Gastroesophageal sphincter (tissue), 4 donors: ENCODE measurements at regions not wholly inside any gene's neighbourhood (a gene's known extent, or its start where the extent isn't known, plus 50 kb on each side); places are given as distances from the start of the nearest gene placed in this dataset.
A peak's percentile ranks its signal among the peaks of the same experiment; 100 is the strongest.

ENCODE experiments used
- ATAC-seq: fragments of 150-250 bp; one replicate; pipeline ENCODE4 v1.9.1; 2016; ENCODE audit warnings: mild to moderate bottlenecking, moderate library complexity
- H3K27ac ChIP-seq, 4 donors: fragments of 200-600 bp; sonication (generic) in 3 of 4; 1 replicate in 3 of 4; 2 replicates in 1 of 4; pipeline ENCODE4 v1.5.1; 2016 to 2019
- H3K27me3 ChIP-seq: fragments of 200-600 bp; sonication (generic); one replicate; pipeline ENCODE4 v1.5.1; 2019
- H3K36me3 ChIP-seq, 2 donors: fragments of 200-600 bp; sonication (generic); one replicate each; pipeline ENCODE4 v1.5.1; 2019; ENCODE audit warnings: control low read depth in 1 of 2
- H3K4me1 ChIP-seq, 3 donors: fragments of 200-600 bp; sonication (generic); 1 replicate in 2 of 3; 2 replicates in 1 of 3; pipeline ENCODE4 v1.5.1; 2016 to 2019; ENCODE audit warnings: control low read depth in 2 of 3
- H3K4me3 ChIP-seq, 2 donors: fragments of 200-600 bp; sonication (generic); one replicate each; pipeline ENCODE4 v1.5.1; 2019; ENCODE audit warnings: mild to moderate bottlenecking in 1 of 2, moderate library complexity in 1 of 2
- H3K9me3 ChIP-seq, 3 donors: fragments of 200-600 bp; sonication (generic); one replicate each; pipeline ENCODE4 v1.5.1; 2017 to 2019; ENCODE audit warnings: control low read depth in 2 of 3
- EP300 ChIP-seq: sonication (generic); formaldehyde crosslinking; IDR thresholded peaks from one replicate; pipeline ENCODE4 v1.6.1; 2017; ENCODE audit warnings: antibody characterized with exemption, mild to moderate bottlenecking
- POLR2A ChIP-seq, 2 donors: fragments of 450-650 bp; IDR thresholded peaks; one replicate each; pipeline ENCODE4 v1.6.1; 2017; ENCODE audit warnings: antibody characterized with exemption in 2 of 2, mild to moderate bottlenecking in 2 of 2, moderate library complexity in 1 of 2
- POLR2AphosphoS5 ChIP-seq: sonication (generic); formaldehyde crosslinking; IDR thresholded peaks from one replicate; pipeline ENCODE4 v1.6.1; 2017; ENCODE audit warnings: antibody characterized with exemption
- WGBS, 2 donors: methylation state at CpG; one replicate each; pipeline ENCODE4 v1.1.5; 2018; ENCODE audit warnings: low coverage in 1 of 2; 5-methylcytosine and 5-hydroxymethylcytosine counted together
- TF ChIP-seq, protein P1 (sequence below), 4 experiments: fragments of 200-600 bp in 2 of 4; fragments of 450-650 bp in 2 of 4; sonication (generic) in 1 of 4; IDR thresholded peaks; one replicate each; pipeline ENCODE4 v1.5.1; 2017 to 2019; ENCODE audit warnings: antibody characterized with exemption in 4 of 4, mild to moderate bottlenecking in 2 of 4, moderate library complexity in 2 of 4

DNA sequence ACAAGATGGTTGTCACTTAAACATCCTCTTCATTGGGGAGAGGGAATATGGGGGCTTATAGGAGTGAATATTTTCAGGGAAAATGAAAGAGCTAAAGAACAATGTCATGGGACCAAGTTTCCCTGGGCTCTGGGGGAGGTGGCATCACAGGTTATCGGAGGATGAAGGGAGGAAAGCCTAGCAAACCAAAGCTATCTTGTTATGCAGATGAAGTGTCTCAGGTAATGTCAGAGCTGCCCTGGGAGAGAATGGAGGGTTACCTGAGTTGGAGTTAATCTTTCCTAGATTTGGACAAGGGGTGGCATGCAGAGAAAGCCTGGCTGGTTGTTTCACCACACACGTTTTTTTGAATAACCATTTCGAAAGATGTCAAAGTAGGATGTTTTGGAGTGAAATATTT lies 308.1 kb upstream of the ATP10A start:
- 75 to 78% methylated on average over 3 of the region's 3 CpGs for WGBS, 2 donors
- Histone ChIP-seq H3K36me3 (no peaks in the 10 kb centered on the region), H3K9me3 (no peaks in the 10 kb centered on the region), H3K27ac (no peak overlapping the region), H3K4me1 (no peaks in the 10 kb centered on the region), H3K4me3 (no peak overlapping the region), H3K27me3 (no peaks in the 10 kb centered on the region)
- no peak for ATAC-seq
- TF ChIP-seq, protein P1, sequence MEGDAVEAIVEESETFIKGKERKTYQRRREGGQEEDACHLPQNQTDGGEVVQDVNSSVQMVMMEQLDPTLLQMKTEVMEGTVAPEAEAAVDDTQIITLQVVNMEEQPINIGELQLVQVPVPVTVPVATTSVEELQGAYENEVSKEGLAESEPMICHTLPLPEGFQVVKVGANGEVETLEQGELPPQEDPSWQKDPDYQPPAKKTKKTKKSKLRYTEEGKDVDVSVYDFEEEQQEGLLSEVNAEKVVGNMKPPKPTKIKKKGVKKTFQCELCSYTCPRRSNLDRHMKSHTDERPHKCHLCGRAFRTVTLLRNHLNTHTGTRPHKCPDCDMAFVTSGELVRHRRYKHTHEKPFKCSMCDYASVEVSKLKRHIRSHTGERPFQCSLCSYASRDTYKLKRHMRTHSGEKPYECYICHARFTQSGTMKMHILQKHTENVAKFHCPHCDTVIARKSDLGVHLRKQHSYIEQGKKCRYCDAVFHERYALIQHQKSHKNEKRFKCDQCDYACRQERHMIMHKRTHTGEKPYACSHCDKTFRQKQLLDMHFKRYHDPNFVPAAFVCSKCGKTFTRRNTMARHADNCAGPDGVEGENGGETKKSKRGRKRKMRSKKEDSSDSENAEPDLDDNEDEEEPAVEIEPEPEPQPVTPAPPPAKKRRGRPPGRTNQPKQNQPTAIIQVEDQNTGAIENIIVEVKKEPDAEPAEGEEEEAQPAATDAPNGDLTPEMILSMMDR (IDR thresholded peaks at IDR 0.05), result no peak
- TF ChIP-seq POLR2A (IDR thresholded peaks at IDR 0.05) (no peak), POLR2AphosphoS5 (no peak), EP300 (no peak)

DNA sequence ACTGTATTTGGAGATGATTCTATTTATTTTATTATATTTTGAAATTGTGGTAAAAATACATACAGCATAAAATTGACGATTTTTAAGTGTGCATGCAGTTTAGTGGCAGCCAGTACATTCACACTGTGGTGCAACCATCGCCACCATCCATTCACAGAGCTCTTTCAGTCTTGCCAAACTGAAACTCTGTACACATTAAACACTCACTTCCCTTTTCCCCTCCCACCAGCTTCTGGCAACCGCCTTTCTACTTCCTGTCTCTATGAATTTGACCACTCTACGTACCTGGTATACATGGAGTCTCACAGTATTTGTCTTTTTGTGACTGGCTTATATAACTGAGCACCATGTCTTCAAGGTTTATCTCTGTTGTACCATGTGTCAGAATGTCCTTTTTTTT lies 303.3 kb upstream of the ATP10A start:
- no peak overlapping the region for H3K4me3 ChIP-seq
- H3K27me3 ChIP-seq, result no peaks in the 10 kb centered on the region
- H3K27ac ChIP-seq, result no peak overlapping the region
- TF ChIP-seq EP300 (no peak), POLR2A (IDR thresholded peaks at IDR 0.05) (no peak)
- TF ChIP-seq, protein P1 (IDR thresholded peaks at IDR 0.05), result no peak
- no peaks in the 10 kb centered on the region for H3K36me3 ChIP-seq
- WGBS, 2 donors, result 80 to 85% methylated on average over 4 of the region's 4 CpGs
- H3K4me1 ChIP-seq, result no peaks in the 10 kb centered on the region
- no peaks in the 10 kb centered on the region for H3K9me3 ChIP-seq
- no peak for ATAC-seq

DNA sequence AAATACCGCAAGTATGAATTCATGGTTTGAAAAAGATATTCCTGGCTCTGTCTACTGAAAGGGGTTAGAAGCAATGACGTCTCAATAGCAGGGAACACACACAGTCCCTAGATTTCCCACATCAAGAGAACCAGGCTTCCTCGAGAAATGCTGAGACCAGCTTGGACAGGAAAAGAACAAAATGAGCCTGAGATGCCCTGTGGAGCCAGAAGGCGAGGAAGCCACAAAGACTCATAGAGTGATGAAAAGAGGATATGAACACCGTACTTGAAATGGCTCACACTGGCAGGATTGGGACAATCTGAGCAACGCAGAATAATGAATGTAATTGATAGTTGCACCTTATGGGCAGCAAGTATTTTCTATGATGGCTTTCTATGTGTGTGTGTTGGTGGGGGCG lies 302.4 kb upstream of the ATP10A start:
- 83 to 86% methylated on average over 4 to 7 of the region's 7 CpGs for WGBS, 2 donors
- H3K36me3 ChIP-seq, result no peaks in the 10 kb centered on the region
- TF ChIP-seq EP300 (no peak), POLR2A (IDR thresholded peaks at IDR 0.05) (no peak)
- TF ChIP-seq, protein P1 (IDR thresholded peaks at IDR 0.05), result no peak
- H3K27me3 ChIP-seq, result no peaks in the 10 kb centered on the region
- H3K9me3 ChIP-seq, result no peaks in the 10 kb centered on the region
- H3K4me3 ChIP-seq, result no peak overlapping the region
- H3K27ac ChIP-seq, result no peak overlapping the region
- ATAC-seq, result no peak
- H3K4me1 ChIP-seq, result no peaks in the 10 kb centered on the region

DNA sequence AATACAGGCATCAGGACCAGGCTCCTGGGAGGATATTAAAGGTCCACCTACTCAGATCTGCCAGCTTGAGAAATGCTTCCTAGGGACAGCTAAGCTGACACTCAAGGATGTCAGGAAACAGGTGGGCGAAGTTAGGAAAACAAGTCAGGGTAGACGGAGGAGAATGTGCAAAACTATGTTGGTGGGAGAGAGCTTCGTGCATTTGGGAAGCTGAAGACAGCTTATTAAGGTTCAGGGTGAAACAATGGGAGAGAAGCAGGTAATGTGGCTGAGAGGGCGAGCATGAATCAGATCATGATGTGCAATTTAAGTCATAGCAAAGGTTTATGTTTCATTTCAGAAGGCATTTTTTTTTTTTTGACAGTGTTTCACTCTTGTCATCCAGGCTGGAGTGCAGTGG lies 297.2 kb upstream of the ATP10A start:
- H3K4me3 ChIP-seq, result no peak overlapping the region
- no peak for TF ChIP-seq POLR2AphosphoS5
- no peak for TF ChIP-seq EP300
- TF ChIP-seq, protein P1 (IDR thresholded peaks at IDR 0.05), result no peak
- no peak for TF ChIP-seq POLR2A (IDR thresholded peaks at IDR 0.05)
- H3K4me1 ChIP-seq, result peaks cover 2 to 26% (median 2%) of the 10 kb centered on the region in 3 donors
- no peaks in the 10 kb centered on the region for H3K27me3 ChIP-seq
- WGBS, 2 donors, result 73% methylated on average over 4 of the region's 4 CpGs; no CpG with 5 or more reads in 1 of the 2 donors
- H3K36me3 ChIP-seq, result no peaks in the 10 kb centered on the region
- H3K9me3 ChIP-seq, result no peaks in the 10 kb centered on the region
- no peak overlapping the region for H3K27ac ChIP-seq
- ATAC-seq, result no peak

DNA sequence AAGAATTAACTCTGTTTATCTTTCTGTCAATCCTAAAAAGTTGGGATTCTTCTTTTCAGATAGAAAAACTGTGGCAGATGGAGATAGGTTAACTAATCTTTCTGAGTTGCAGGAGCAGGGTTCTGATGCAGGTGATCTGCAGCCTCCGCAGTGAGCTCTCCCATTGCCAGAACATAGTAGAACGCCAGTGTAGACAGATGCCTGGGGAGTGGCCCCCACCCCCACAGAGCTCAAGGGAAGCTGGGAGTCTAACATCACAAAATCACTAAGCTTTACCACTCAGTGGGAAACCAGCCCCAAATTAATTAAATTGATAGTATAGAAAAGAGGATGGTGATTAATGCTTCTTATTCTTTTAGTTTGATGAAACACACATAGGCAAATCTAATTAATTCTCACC lies 295.0 kb upstream of the ATP10A start:
- peak overlapping the region in 3 of 4 donors; percentile 70 to 78 (median 75) for H3K27ac ChIP-seq
- no CpG with 5 or more reads among the region's 2 CpGs for WGBS, 2 donors
- no peak overlapping the region for H3K4me3 ChIP-seq
- TF ChIP-seq, protein P1 (IDR thresholded peaks at IDR 0.05), result no peak
- TF ChIP-seq POLR2A (IDR thresholded peaks at IDR 0.05) (no peak), POLR2AphosphoS5 (no peak), EP300 (no peak)
- no peaks in the 10 kb centered on the region for H3K27me3 ChIP-seq
- H3K9me3 ChIP-seq, result peaks cover 0 to 9% (median 0%) of the 10 kb centered on the region in 3 donors
- H3K36me3 ChIP-seq, result no peaks in the 10 kb centered on the region
- peaks cover 2 to 26% (median 2%) of the 10 kb centered on the region in 3 donors for H3K4me1 ChIP-seq
- no peak for ATAC-seq
